ENCODE measurements at regions not wholly inside any gene's neighbourhood (a gene's known extent, or its start where the extent isn't known, plus 50 kb on each side); places are given as distances from the start of the nearest gene placed in this dataset.

- intact Hi-C loops (cut with DNase I): no loop called here
- ATAC-seq (no peak), DNase-seq (no peak)
Observed at GRCh38 chr22:26883393-26883792, 226.0 kb downstream of the MIAT start.

DNA sequence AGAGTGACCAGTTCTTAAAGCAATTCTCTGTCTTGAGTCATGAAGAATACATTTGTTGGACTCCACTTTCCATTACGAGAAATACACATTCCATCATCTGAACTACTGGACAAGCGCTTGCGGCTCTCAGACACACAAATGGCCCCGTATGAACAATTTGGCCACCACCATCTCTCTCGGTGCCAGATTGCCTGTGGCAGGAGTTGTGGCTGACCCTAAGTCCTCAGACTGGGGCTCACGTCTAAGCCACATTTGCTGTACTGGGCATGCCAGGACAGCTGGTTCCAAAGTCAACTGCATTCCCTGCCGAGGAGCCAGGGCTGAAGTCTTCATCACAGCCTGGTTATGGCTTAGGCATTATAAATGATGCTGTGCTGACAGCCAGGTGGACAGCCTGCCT, 227.5 kb downstream of the MIAT start:
- no peak for DNase-seq

DNA sequence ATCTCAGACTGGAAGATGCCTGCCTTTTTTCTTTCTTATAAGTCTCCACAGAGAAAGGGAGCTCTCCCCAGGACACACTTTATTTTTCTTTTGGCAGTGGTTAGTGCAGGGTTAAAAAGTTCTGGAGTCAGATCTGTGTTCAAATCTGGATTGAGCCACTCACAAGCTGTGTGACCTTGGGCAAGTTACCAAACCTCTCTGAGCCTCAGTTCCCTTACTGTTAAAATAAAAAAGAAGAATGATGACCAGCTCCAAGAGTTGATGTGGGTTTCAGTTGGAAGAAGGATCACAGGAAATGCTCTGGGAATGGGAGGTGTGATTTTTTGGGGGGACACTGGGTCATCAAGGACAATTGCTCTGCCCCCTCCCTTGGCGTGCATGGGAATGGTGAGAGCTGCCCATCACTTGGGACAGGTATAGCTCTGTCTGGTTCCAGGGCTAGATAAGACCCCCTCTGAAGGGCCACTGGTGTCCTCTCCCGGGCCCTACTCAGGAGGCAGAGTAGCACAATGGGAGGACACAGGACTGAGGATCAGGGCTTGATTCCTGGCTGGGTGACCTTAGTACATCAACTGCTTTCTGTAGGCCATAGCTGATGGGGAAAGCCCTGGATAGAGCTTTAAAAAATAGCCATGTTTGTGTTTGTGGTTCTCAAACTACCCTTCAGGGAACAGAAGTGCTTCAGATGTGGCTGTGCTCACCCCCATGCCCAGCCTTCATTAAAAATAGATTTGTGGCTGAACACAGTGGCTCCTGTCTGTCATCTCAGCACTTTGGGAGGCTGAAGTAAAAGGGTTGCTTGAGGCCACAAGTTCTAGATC, 228.3 kb downstream of the MIAT start:
- intact Hi-C loops (cut with DNase I): no loop called here
- DNase-seq (no peak), ATAC-seq (no peak)

More for the DNA sequence above, 227.5 kb downstream of the MIAT start:
- intact Hi-C loops (cut with DNase I): no loop called here
- ATAC-seq: peak in 1 of 2 donors; percentile 63

- ATAC-seq (peak; percentile 64 to 86), DNase-seq (no peak)
- intact Hi-C loops (cut with DNase I): no loop called here
Observed at GRCh38 chr22:26887456-26887855, 230.1 kb downstream of the MIAT start.

DNA sequence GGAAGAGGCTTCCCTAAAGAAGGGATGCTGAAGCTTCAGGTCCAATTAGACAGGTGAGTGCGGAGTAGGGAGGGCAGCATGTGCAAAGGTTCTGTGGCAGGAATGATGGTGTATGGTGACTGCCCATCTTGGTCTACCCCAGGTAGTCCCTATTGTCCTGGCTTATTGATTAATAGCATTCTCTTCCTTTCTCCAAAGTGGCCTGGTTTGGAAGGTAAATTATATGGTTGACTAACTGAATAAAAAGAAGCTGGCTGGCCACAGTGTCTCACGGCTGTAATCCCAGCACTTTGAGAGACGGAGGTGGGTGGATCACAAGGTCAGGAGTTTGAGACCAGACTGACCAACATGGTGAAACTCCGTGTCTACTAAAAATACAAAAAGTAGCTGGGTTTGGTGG, 230.5 kb downstream of the MIAT start:
- DNase-seq (no peak), ATAC-seq (no peak)
- intact Hi-C loops (cut with DNase I): no loop called here

DNA sequence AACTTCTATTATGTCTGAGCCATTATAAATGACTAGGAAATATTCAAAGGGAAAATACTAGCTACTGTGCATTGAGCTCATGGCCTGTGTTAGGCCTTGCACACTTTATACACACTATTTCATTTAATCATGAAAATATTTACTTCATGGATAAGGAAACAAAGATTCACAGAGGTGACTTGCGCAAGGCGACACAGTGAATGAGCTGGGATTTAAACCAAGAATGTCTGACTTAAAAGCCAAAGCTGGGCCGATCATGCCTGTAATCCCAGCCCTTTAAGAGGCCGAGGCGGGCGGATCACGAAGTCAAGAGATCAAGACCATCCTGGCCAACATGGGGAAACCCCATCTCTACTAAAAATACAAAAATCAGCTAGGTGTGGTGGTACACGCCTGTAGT, 231.5 kb downstream of the MIAT start:
- ATAC-seq (no peak), DNase-seq (no peak)
- intact Hi-C loops (cut with DNase I): no loop called here

- intact Hi-C loops (cut with DNase I): no loop called here
- DNase-seq (no peak), ATAC-seq (no peak)
Observed at GRCh38 chr22:26889802-26890201, 232.4 kb downstream of the MIAT start.

GRCh38 chr22:26890870-26891269, 233.5 kb downstream of the MIAT start:
- DNase-seq: no peak
- intact Hi-C loops (cut with DNase I): no loop called here
- no peak for ATAC-seq

DNA sequence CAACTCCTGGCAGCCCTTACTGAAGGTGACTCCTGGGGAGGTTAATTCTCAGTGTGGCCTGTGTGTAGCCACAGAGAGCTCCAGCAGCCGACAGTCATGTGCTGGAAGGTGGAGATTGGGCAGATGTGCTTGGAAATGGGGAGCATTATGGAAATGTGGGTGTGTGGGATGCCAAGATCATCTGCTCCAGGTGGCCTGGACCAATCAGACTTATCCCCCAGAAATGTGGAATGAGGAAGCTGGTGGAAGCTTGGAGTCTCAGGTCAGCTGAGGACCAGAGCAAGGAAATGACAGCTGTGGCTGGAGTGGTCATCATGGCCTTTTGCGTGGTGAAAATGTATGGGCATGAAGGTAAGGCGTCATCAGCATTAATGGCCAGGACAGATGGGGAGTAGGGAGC, 234.0 kb downstream of the MIAT start:
- intact Hi-C loops (cut with DNase I): no loop called here
- no peak for ATAC-seq

DNA sequence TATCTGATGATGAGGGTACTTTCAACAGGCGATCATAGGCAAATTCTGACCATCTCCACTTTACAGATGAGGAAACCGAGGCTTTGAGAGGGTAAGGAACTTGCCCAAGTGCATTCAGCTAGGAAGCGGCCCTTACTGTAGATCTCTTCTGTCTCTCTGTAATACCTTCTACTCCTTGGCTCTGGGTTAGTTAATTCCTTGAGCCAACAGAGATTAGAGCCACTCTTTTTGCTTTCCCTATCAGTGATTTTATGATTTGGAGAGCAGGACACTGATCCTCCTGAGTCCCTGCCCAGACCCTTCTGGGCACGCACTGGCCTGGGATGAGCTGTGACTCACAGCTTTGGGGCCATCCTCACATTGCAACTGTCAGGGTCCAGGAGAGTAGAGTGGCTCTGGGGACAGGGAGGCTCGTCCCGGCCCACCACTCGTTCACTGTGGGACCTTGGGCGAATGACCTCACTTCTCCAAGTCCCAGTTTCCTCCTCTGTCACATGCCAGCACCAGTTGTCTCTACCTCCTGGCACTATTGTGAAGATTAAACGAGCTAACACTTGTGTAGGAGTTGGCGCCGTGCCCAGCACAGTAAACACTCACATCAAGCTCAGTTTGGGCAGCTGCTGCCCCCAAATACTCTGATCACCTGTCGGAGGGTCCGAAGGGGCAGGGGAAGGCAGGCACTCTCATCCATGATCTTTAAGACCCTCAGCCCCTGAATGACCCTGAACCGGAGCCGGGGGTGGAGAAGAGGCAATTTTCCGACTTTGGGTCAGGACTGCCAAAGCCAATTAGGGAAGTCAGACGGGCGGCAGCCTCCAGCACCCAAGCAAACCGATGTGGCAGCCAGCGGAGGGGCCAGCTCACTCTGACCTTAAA, 235.0 kb downstream of the MIAT start:
- intact Hi-C loops (cut with DNase I): no loop called here
- DNase-seq (no peak), ATAC-seq (peak; percentile 34 to 39)

More for the DNA sequence above, 234.0 kb downstream of the MIAT start:
- no peak for DNase-seq

GRCh38 chr22:26893173-26894110, 236.1 kb downstream of the MIAT start:
- DNase-seq (no peak), ATAC-seq (no peak)
- intact Hi-C loops (cut with DNase I): no loop called here

DNA sequence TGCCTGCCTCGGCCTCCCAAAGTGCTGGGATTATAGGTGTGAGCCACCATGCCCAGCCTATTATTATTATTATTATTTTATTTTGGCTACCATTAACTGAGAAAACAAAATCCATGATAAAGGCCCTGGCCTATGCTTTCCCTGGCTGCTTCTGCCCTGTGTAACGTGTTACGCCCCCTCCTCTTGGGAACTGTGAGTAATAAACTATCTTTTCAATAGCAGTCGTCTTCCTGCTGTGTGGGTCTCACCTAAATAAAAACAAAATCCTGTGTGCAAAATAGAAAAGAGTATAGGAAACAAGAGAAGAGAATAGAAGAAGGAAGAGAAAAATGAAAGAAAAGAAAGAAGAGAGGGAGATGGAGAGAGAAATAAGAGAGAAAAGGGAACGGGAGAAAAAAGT, 237.0 kb downstream of the MIAT start:
- intact Hi-C loops (cut with DNase I): no loop called here
- peak in 1 of 2 donors; percentile 36 for ATAC-seq
- DNase-seq: no peak

DNA sequence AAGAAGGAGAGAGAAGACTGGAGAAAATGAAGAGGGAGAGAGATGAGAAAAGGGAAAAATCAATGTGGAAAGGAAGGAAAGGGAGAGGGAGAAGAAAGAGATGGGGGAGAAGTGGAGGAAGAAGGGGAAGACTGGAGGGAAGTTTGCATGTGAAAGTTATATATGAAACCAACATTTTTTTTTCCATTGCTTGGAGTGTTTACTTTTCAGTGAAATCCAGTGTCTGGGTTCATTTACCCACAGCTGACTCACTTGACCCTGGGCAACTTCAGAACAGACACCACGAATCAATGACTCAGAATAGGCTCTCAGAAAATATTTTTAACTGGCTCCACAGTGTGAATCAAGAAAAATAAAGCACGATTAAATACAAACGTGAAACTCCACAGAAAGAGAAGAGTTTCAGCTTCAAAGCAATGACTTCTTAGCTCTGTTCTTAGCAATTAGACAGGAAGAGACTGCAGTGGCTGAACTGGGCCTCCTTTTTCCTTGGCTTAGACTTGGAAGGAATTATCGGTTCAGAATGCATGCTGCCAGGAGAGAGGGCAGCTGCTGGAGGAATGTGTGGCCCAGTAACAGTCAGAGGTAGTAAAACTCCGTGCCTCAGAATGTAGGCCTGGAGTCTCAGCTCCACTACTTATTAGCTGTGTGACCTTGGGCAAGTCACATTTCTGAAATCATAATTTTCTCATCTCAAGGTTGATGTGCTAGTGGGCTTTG, 237.5 kb downstream of the MIAT start:
- no peak for DNase-seq
- intact Hi-C loops (cut with DNase I): no loop called here
- ATAC-seq: peak in 1 of 2 donors; percentile 94

GRCh38 chr22:26897384-26897783, 240.0 kb downstream of the MIAT start:
- intact Hi-C loops (cut with DNase I): no loop called here
- no peak for DNase-seq
- no peak for ATAC-seq

DNA sequence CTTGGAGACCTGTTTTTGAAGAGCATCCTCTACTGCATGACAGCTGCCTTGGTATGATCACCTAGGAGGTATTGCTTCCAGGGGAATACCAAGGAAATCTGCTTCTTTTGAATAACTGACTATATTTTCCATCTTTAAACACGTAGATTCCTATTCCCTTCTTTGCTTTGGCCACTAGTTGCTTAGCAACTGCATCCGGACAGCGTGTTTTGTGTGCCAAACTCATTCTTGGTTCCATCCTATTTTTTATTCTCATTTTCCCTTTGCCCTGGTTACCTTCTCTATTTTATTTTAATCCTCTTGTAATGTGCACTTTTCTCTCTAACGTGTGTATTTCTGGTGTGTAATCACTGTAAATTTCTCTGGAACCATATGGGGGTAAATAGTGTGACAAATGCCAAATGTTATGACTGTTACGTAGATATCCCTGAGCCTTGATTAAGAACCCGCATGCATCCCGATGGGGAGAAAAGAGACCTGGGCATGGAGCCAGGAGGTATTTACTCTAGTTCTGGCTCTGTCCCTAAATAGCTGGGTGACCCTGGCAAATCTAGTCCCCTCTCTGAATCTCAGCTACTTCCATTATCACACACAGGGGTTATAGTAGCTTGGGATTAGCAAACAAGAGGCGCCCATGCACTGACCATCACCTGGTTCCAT, 241.7 kb downstream of the MIAT start:
- ATAC-seq (no peak), DNase-seq (no peak)
- intact Hi-C loops (cut with DNase I): no loop called here

- DNase-seq (no peak), ATAC-seq (no peak)
- intact Hi-C loops (cut with DNase I): no loop called here
Observed at GRCh38 chr22:26900787-26901186, 243.4 kb downstream of the MIAT start.

GRCh38 chr22:26901198-26901816, 243.9 kb downstream of the MIAT start:
- ATAC-seq (no peak), DNase-seq (no peak)
- intact Hi-C loops (cut with DNase I): no loop called here
